NB4 (cell line): ENCODE measurements at regions not wholly inside any gene's neighbourhood (a gene's known extent, or its start where the extent isn't known, plus 50 kb on each side); places are given as distances from the start of the nearest gene placed in this dataset.

Source experiments
- DNase-seq: peaks from one replicate; pipeline ENCODE4 v3.0.0; 2010; ENCODE audit warnings: low read depth
- H3K4me3 ChIP-seq: one replicate; pipeline ENCODE4 v1.5.1; 2011; ENCODE audit warnings: mild to moderate bottlenecking, low read depth, low read length, moderate library complexity
- CTCF ChIP-seq: IDR thresholded peaks from one replicate; pipeline ENCODE4 v1.5.1; 2012; ENCODE audit warnings: low read depth, low read length
- MAX ChIP-seq: IDR thresholded peaks from 2 replicates; pipeline ENCODE4 v1.6.1; 2011; ENCODE audit warnings: low read depth, low read length
- MYC ChIP-seq: IDR thresholded peaks from 2 replicates; pipeline ENCODE4 v1.6.1; 2011; ENCODE audit warnings: low read depth, low read length
- POLR2A ChIP-seq: IDR thresholded peaks from 2 replicates; pipeline ENCODE4 v1.6.1; 2011; ENCODE audit warnings: mild to moderate bottlenecking; ENCODE audit not compliant: insufficient read length; ENCODE audit errors: extremely low read depth

GRCh38 chr7:156544919-156545715 lies 95.5 kb upstream of the RNF32 start:
- TF ChIP-seq MAX (peak; percentile 33; the same call in 1 of the 2 replicates), POLR2A (no peak), CTCF (no peak), MYC (no peak)
- H3K4me3 ChIP-seq: no peak overlapping the region
- DNase-seq: no peak

DNA sequence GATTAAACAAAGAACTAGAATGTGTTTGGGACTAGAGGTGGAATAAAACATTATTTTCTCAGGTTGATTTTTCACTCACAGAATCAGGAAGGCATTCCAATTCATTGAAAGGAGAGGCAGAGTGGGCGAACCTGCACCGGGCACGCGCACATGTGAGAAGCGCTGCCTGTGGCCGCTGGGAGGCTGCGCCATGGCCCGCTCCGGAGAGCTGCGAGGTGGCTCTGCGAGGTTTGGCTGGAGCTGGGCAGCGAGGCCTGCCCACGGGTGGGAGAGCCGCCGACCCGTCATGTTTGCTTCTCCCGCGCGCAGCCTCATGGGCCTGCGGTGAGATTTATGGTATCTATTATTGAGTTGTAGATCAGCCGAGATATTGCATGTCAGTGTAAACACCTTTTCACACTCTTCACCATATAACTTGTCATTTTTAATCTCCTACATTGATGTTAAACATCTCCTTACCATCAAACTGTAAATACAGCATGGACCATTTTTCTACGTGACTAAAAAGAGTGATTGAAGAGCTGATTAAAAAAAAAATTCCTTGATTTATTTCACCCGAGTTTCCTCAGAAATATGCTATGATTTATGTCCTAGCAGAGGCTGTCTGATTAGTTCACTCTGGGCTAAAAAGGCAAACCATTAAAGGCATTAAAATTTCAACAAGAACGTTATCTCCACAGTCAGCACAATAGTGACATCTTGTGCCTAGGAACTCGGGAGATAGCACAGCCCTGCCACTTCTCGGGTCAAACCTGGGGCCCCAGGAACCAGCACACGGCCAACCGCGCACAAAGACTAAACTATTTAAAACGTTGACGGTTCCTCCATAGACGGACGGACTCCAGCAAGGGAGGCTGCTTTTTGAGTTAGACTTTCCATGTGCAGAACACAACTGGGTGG lies 96.6 kb upstream of the RNF32 start:
- TF ChIP-seq CTCF (no peak), MAX (no peak), POLR2A (no peak)
- no peak overlapping the region for H3K4me3 ChIP-seq

DNA sequence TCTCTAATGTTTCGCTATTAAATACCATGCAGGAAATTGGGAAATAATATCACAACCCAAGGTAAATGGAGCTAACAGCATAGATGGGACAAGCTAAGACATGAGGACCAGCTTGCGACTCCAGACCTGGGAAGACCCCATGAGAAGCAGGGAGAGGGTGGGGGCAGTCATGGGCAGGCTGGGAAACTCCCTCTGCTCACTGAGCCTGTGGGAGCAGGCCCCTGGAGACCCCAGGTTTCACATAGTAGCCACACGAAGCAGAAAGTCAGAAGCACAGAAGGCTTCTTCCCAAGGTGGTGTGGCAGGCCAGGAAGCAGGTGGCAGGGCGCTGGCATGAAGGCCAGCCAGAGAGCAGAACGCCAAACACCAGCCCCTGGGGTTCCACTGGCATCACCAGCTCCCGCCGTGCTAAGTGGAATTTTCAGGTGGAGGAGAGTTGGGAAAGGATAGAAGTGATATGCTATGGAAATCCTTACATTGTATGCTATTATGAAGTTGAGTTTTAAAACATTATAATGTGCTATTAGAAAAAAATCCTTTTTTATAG lies 99.9 kb upstream of the RNF32 start:
- H3K4me3 ChIP-seq: no peak overlapping the region
- TF ChIP-seq POLR2A: no peak
- no peak for TF ChIP-seq MYC
- TF ChIP-seq MAX: no peak
- no peak for TF ChIP-seq CTCF
- DNase-seq: no peak

More for the DNA sequence above, 96.6 kb upstream of the RNF32 start:
- DNase-seq: no peak

DNA sequence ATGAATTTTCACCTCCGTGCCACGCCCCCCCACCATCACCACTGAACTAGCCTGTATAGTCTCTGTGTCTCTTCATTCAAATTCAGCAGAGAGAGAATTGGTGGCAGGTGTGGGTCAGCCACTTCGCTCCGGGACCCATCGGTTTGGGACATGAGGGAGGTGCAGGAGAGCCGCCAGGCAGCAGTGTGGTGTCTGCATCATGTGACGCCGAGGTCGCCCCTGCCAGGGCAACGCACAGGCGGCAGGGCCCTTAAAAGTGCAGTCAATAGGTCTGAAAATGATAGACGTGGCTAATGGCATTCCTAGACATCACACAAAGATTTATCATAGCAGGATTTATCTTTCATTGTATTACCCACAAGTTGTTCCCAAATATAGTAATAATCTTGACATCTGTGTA lies 100.6 kb upstream of the RNF32 start:
- no peak overlapping the region for H3K4me3 ChIP-seq
- no peak for TF ChIP-seq CTCF
- no peak for DNase-seq

- no peak for DNase-seq
- no peak for TF ChIP-seq MYC
- no peak for TF ChIP-seq MAX
- no peak for TF ChIP-seq CTCF
- TF ChIP-seq POLR2A: no peak
Observed at GRCh38 chr7:156537006-156537405, 103.6 kb upstream of the RNF32 start.

More at GRCh38 chr7:156537006-156537405, 103.6 kb upstream of the RNF32 start:
- no peak overlapping the region for H3K4me3 ChIP-seq
